NB4 (cell line): ENCODE measurements at regions not wholly inside any gene's neighbourhood (a gene's known extent, or its start where the extent isn't known, plus 50 kb on each side); places are given as distances from the start of the nearest gene placed in this dataset.

ENCODE experiments used
- CTCF ChIP-seq: IDR thresholded peaks from one replicate; pipeline ENCODE4 v1.5.1; 2012; ENCODE audit warnings: low read depth, low read length
- MAX ChIP-seq: IDR thresholded peaks from 2 replicates; pipeline ENCODE4 v1.6.1; 2011; ENCODE audit warnings: low read depth, low read length
- POLR2A ChIP-seq: IDR thresholded peaks from 2 replicates; pipeline ENCODE4 v1.6.1; 2011; ENCODE audit warnings: mild to moderate bottlenecking; ENCODE audit not compliant: insufficient read length; ENCODE audit errors: extremely low read depth

GRCh38 chr7:51693258-51693657, 376.6 kb upstream of the COBL start:
- TF ChIP-seq MAX: no peak
- TF ChIP-seq CTCF: no peak
- no peak for TF ChIP-seq POLR2A
